Stimulated activated naive CD8-positive, alpha-beta T cell treated with anti-CD3 and anti-CD28 coated beads, Interleukin-15, amount 100 ng/mL, for 72 hours (primary cell): ENCODE measurements at regions not wholly inside any gene's neighbourhood (a gene's known extent, or its start where the extent isn't known, plus 50 kb on each side); places are given as distances from the start of the nearest gene placed in this dataset.
"Not testable (repeated sequence)": the region's sequence is repeated elsewhere in the genome, so short reads cannot be mapped to it uniquely, and the experiment has no call there.

ENCODE experiments used
- ATAC-seq: fragments of 150-1000 bp; cut with Tn5 transposase; 2 replicates; pipeline ENCODE4 v1.10.0; 2021; ENCODE audit warnings: mild to moderate bottlenecking, moderate library complexity
- DNase-seq, 2 donors: peaks; one replicate each; pipeline ENCODE4 v3.0.0; 2021 to 2022
- H3K27ac Mint-ChIP-seq, 2 donors: one replicate each; pipeline ENCODE4 v1.8.0; 2022; ENCODE audit warnings: mild to moderate bottlenecking in 2 of 2, mixed read lengths in 2 of 2, moderate library complexity in 2 of 2
- H3K27me3 Mint-ChIP-seq: one replicate; pipeline ENCODE4 v1.8.0; 2022; ENCODE audit warnings: mixed read lengths
- H3K4me1 Mint-ChIP-seq: one replicate; pipeline ENCODE4 v1.8.0; 2022; ENCODE audit warnings: mild to moderate bottlenecking, mixed read lengths
- H3K4me3 Mint-ChIP-seq, 2 donors: one replicate each; pipeline ENCODE4 v1.8.0; 2022; ENCODE audit warnings: mild to moderate bottlenecking in 2 of 2, mixed read lengths in 2 of 2, moderate library complexity in 1 of 2
- H3K9me3 Mint-ChIP-seq, 2 donors: one replicate each; pipeline ENCODE4 v1.8.0; 2022; ENCODE audit warnings: mixed read lengths in 2 of 2

- DNase-seq (no peak), ATAC-seq (no peak)
- peaks cover 6 to 10% of the 10 kb centered on the region in 2 donors for H3K9me3 Mint-ChIP-seq
- H3K27ac Mint-ChIP-seq: no peak overlapping the region
- no peak overlapping the region for H3K4me3 Mint-ChIP-seq
- H3K27me3 Mint-ChIP-seq: no peaks in the 10 kb centered on the region
- H3K4me1 Mint-ChIP-seq: no peaks in the 10 kb centered on the region
Measured at GRCh38 chr4:126489826-126490463, 1142.8 kb upstream of the INTU start.

GRCh38 chr4:126495163-126495752 is 1137.5 kb upstream of the INTU start:
- Mint-ChIP-seq H3K27ac (no peak overlapping the region), H3K9me3 (peaks cover 6 to 10% of the 10 kb centered on the region in 2 donors), H3K27me3 (no peaks in the 10 kb centered on the region), H3K4me3 (no peak overlapping the region), H3K4me1 (no peaks in the 10 kb centered on the region)
- ATAC-seq (no peak), DNase-seq (no peak)

- peaks cover 4 to 6% of the 10 kb centered on the region in 2 donors for H3K9me3 Mint-ChIP-seq
- H3K4me3 Mint-ChIP-seq: no peak overlapping the region
- no peaks in the 10 kb centered on the region for H3K27me3 Mint-ChIP-seq
- ATAC-seq (no peak), DNase-seq (no peak)
- H3K4me1 Mint-ChIP-seq: no peaks in the 10 kb centered on the region
- H3K27ac Mint-ChIP-seq: no peak overlapping the region
Measured at GRCh38 chr4:126512979-126513378, 1119.8 kb upstream of the INTU start.

GRCh38 chr4:126513596-126513995 is 1119.2 kb upstream of the INTU start:
- DNase-seq (no peak), ATAC-seq (no peak)
- H3K9me3 Mint-ChIP-seq: peaks cover 4 to 6% of the 10 kb centered on the region in 2 donors
- no peaks in the 10 kb centered on the region for H3K27me3 Mint-ChIP-seq
- no peaks in the 10 kb centered on the region for H3K4me1 Mint-ChIP-seq
- no peak overlapping the region for H3K4me3 Mint-ChIP-seq
- H3K27ac Mint-ChIP-seq: no peak overlapping the region

- H3K4me1 Mint-ChIP-seq: no peaks in the 10 kb centered on the region
- DNase-seq: no peak
- H3K9me3 Mint-ChIP-seq: peaks cover 0 to 6% of the 10 kb centered on the region in 2 donors
- H3K27me3 Mint-ChIP-seq: no peaks in the 10 kb centered on the region
- H3K4me3 Mint-ChIP-seq: no peak overlapping the region
- no peak for ATAC-seq
- H3K27ac Mint-ChIP-seq: no peak overlapping the region
Measured at GRCh38 chr4:126520731-126521130, 1112.0 kb upstream of the INTU start.

- DNase-seq, H3K27me3 Mint-ChIP-seq, H3K4me3 Mint-ChIP-seq, H3K27ac Mint-ChIP-seq, H3K9me3 Mint-ChIP-seq, H3K4me1 Mint-ChIP-seq, ATAC-seq: not testable (repeated sequence)
Measured at GRCh38 chr4:126525400-126525799, 1107.4 kb upstream of the INTU start.

GRCh38 chr4:126526335-126526734 is 1106.4 kb upstream of the INTU start:
- no peak for ATAC-seq
- no peaks in the 10 kb centered on the region for H3K4me1 Mint-ChIP-seq
- no peak for DNase-seq
- peaks cover 4 to 6% of the 10 kb centered on the region in 2 donors for H3K9me3 Mint-ChIP-seq
- H3K27ac Mint-ChIP-seq: no peak overlapping the region
- H3K4me3 Mint-ChIP-seq: no peak overlapping the region
- H3K27me3 Mint-ChIP-seq: no peaks in the 10 kb centered on the region

GRCh38 chr4:126529997-126530396 is 1102.8 kb upstream of the INTU start:
- H3K4me3 Mint-ChIP-seq: no peak overlapping the region
- no peaks in the 10 kb centered on the region for H3K27me3 Mint-ChIP-seq
- DNase-seq (no peak), ATAC-seq (no peak)
- peaks cover 0 to 4% of the 10 kb centered on the region in 2 donors for H3K9me3 Mint-ChIP-seq
- no peaks in the 10 kb centered on the region for H3K4me1 Mint-ChIP-seq
- no peak overlapping the region for H3K27ac Mint-ChIP-seq

GRCh38 chr4:126530996-126531585 is 1101.7 kb upstream of the INTU start:
- no peak for ATAC-seq
- H3K4me1 Mint-ChIP-seq: no peaks in the 10 kb centered on the region
- no peaks in the 10 kb centered on the region for H3K27me3 Mint-ChIP-seq
- no peak overlapping the region for H3K4me3 Mint-ChIP-seq
- no peak for DNase-seq
- no peak overlapping the region for H3K27ac Mint-ChIP-seq
- peaks cover 0 to 4% of the 10 kb centered on the region in 2 donors for H3K9me3 Mint-ChIP-seq

GRCh38 chr4:126532527-126532926 is 1100.2 kb upstream of the INTU start:
- ATAC-seq (no peak), DNase-seq (no peak)
- H3K4me1 Mint-ChIP-seq: no peaks in the 10 kb centered on the region
- H3K27ac Mint-ChIP-seq: no peak overlapping the region
- H3K9me3 Mint-ChIP-seq: no peaks in the 10 kb centered on the region
- H3K27me3 Mint-ChIP-seq: no peaks in the 10 kb centered on the region
- no peak overlapping the region for H3K4me3 Mint-ChIP-seq

GRCh38 chr4:126533146-126533805 is 1099.5 kb upstream of the INTU start:
- Mint-ChIP-seq H3K9me3 (peaks cover 0 to 5% of the 10 kb centered on the region in 2 donors), H3K4me1 (no peaks in the 10 kb centered on the region), H3K27me3 (no peaks in the 10 kb centered on the region), H3K4me3 (no peak overlapping the region), H3K27ac (no peak overlapping the region)
- DNase-seq: no peak
- ATAC-seq: no peak

GRCh38 chr4:126539771-126540170 is 1093.0 kb upstream of the INTU start:
- no peaks in the 10 kb centered on the region for H3K4me1 Mint-ChIP-seq
- no peak for ATAC-seq
- H3K4me3 Mint-ChIP-seq: no peak overlapping the region

GRCh38 chr4:126541820-126542219 is 1090.9 kb upstream of the INTU start:
- Mint-ChIP-seq H3K9me3 (peaks cover 0 to 6% of the 10 kb centered on the region in 2 donors), H3K27ac (no peak overlapping the region), H3K27me3 (no peaks in the 10 kb centered on the region), H3K4me1 (no peaks in the 10 kb centered on the region), H3K4me3 (no peak overlapping the region)
- no peak for DNase-seq
- no peak for ATAC-seq

More at GRCh38 chr4:126539771-126540170, 1093.0 kb upstream of the INTU start:
- Mint-ChIP-seq H3K27ac (no peak overlapping the region), H3K9me3 (peaks cover 0 to 6% of the 10 kb centered on the region in 2 donors), H3K27me3 (no peaks in the 10 kb centered on the region)
- DNase-seq: no peak

- H3K4me1 Mint-ChIP-seq: no peaks in the 10 kb centered on the region
- ATAC-seq (no peak), DNase-seq (no peak)
- H3K27ac Mint-ChIP-seq: no peak overlapping the region
- no peaks in the 10 kb centered on the region for H3K9me3 Mint-ChIP-seq
- H3K27me3 Mint-ChIP-seq: no peaks in the 10 kb centered on the region
- H3K4me3 Mint-ChIP-seq: no peak overlapping the region
Measured at GRCh38 chr4:126544276-126544675, 1088.5 kb upstream of the INTU start.

GRCh38 chr4:126546197-126546596 is 1086.6 kb upstream of the INTU start:
- H3K4me3 Mint-ChIP-seq, H3K27me3 Mint-ChIP-seq, H3K4me1 Mint-ChIP-seq, H3K9me3 Mint-ChIP-seq, H3K27ac Mint-ChIP-seq, DNase-seq, ATAC-seq: not testable (repeated sequence)

- ATAC-seq (no peak), DNase-seq (no peak)
- H3K9me3 Mint-ChIP-seq: no peaks in the 10 kb centered on the region
- H3K4me3 Mint-ChIP-seq: no peak overlapping the region
- H3K27me3 Mint-ChIP-seq: no peaks in the 10 kb centered on the region
- no peak overlapping the region for H3K27ac Mint-ChIP-seq
- no peaks in the 10 kb centered on the region for H3K4me1 Mint-ChIP-seq
Measured at GRCh38 chr4:126547352-126547751, 1085.4 kb upstream of the INTU start.
